H9 (cell line): ENCODE measurements at regions not wholly inside any gene's neighbourhood (a gene's known extent, or its start where the extent isn't known, plus 50 kb on each side); places are given as distances from the start of the nearest gene placed in this dataset.

ENCODE experiments used
- DNase-seq: peaks from one replicate; pipeline ENCODE4 v3.0.0-alpha.2; 2017
- H2AFZ ChIP-seq: one replicate; pipeline ENCODE4 v1.6.1; 2013; ENCODE audit warnings: mild to moderate bottlenecking, low read length, control low read depth, moderate library complexity
- H2AK5ac ChIP-seq: 2 replicates; pipeline ENCODE4 v1.6.1; 2013; ENCODE audit warnings: low read length, control low read depth, mixed read lengths; ENCODE audit not compliant: insufficient read length
- H2BK120ac ChIP-seq: one replicate; pipeline ENCODE4 v1.6.1; 2013; ENCODE audit warnings: low read depth, mild to moderate bottlenecking, low read length, control low read depth, inconsistent platforms; ENCODE audit not compliant: poor library complexity, severe bottlenecking
- H2BK12ac ChIP-seq: 2 replicates; pipeline ENCODE4 v1.6.1; 2013; ENCODE audit warnings: low read length, control low read depth, mixed read lengths, low read depth; ENCODE audit not compliant: insufficient read length
- H2BK15ac ChIP-seq: 2 replicates; pipeline ENCODE4 v1.6.1; 2013; ENCODE audit warnings: low read depth, low read length, control low read depth
- H2BK20ac ChIP-seq: one replicate; pipeline ENCODE4 v1.6.1; 2013; ENCODE audit warnings: low read depth, mild to moderate bottlenecking, low read length, control low read depth, inconsistent platforms; ENCODE audit not compliant: poor library complexity, severe bottlenecking
- H2BK5ac ChIP-seq: 2 replicates; pipeline ENCODE4 v1.6.1; 2013; ENCODE audit warnings: low read length, control low read depth, mixed read lengths; ENCODE audit not compliant: insufficient read length
- H3K14ac ChIP-seq: 2 replicates; pipeline ENCODE4 v1.6.1; 2013; ENCODE audit warnings: low read length, control low read depth; ENCODE audit not compliant: insufficient read depth
- H3K18ac ChIP-seq: 2 replicates; pipeline ENCODE4 v1.6.1; 2013; ENCODE audit warnings: low read depth, mild to moderate bottlenecking, mixed read lengths, low read length, control low read depth; ENCODE audit not compliant: insufficient read length
- H3K23ac ChIP-seq: 2 replicates; pipeline ENCODE4 v1.6.1; 2013; ENCODE audit warnings: low read length, control low read depth, mixed read lengths, low read depth; ENCODE audit not compliant: insufficient read length
- H3K23me2 ChIP-seq: 2 replicates; pipeline ENCODE4 v1.6.1; 2013; ENCODE audit warnings: low read depth, mild to moderate bottlenecking, mixed read lengths, low read length, control low read depth; ENCODE audit not compliant: insufficient read length, poor library complexity, severe bottlenecking
- H3K27ac ChIP-seq: 2 replicates; pipeline ENCODE4 v1.5.1; 2013; ENCODE audit warnings: low read length, control low read depth, mixed read lengths, low read depth; ENCODE audit not compliant: insufficient read length
- H3K27me3 ChIP-seq: 2 replicates; pipeline ENCODE4 v1.6.1; 2013; ENCODE audit warnings: low read length, control low read depth, inconsistent platforms; ENCODE audit not compliant: insufficient read depth
- H3K4ac ChIP-seq: 2 replicates; pipeline ENCODE4 v1.6.1; 2013; ENCODE audit warnings: low read depth, mild to moderate bottlenecking, control low read depth, inconsistent platforms, low read length, moderate library complexity
- H3K4me1 ChIP-seq: 2 replicates; pipeline ENCODE4 v1.6.1; 2013; ENCODE audit warnings: low read length, control low read depth, inconsistent platforms; ENCODE audit not compliant: insufficient read depth
- H3K4me2 ChIP-seq: 2 replicates; pipeline ENCODE4 v1.6.1; 2013; ENCODE audit warnings: low read length, control low read depth, mixed read lengths; ENCODE audit not compliant: insufficient read length, insufficient read depth
- H3K56ac ChIP-seq: 2 replicates; pipeline ENCODE4 v1.6.1; 2013; ENCODE audit warnings: low read depth, mild to moderate bottlenecking, mixed read lengths, low read length, control low read depth; ENCODE audit not compliant: insufficient read length
- H3K79me1 ChIP-seq: 2 replicates; pipeline ENCODE4 v1.6.1; 2013; ENCODE audit warnings: low read depth, mild to moderate bottlenecking, moderate library complexity, low read length, control low read depth, inconsistent platforms; ENCODE audit not compliant: insufficient read depth, poor library complexity, severe bottlenecking
- H3K79me2 ChIP-seq: 2 replicates; pipeline ENCODE4 v1.6.1; 2013; ENCODE audit warnings: low read length, control low read depth, inconsistent platforms; ENCODE audit not compliant: insufficient read depth
- H3K9ac ChIP-seq: 2 replicates; pipeline ENCODE4 v1.6.1; 2013; ENCODE audit warnings: low read length, control low read depth, mixed read lengths; ENCODE audit not compliant: insufficient read length; ENCODE audit errors: extremely low read depth
- H3K9me3 ChIP-seq: one replicate; pipeline ENCODE4 v1.6.1; 2013; ENCODE audit warnings: low read depth, low read length, inconsistent platforms; ENCODE audit not compliant: control insufficient read depth
- H3T11ph ChIP-seq: one replicate; pipeline ENCODE4 v1.6.1; 2013; ENCODE audit warnings: mild to moderate bottlenecking, low read length, control low read depth, inconsistent platforms
- H4K20me1 ChIP-seq: one replicate; pipeline ENCODE4 v1.6.1; 2013; ENCODE audit not compliant: control insufficient read depth, insufficient read length, insufficient read depth
- H4K5ac ChIP-seq: 2 replicates; pipeline ENCODE4 v1.6.1; 2013; ENCODE audit warnings: low read depth, mild to moderate bottlenecking, mixed read lengths, low read length, control low read depth; ENCODE audit not compliant: insufficient read length
- H4K8ac ChIP-seq: replicated peaks from 2 replicates; pipeline ENCODE4 v1.6.1; 2013; ENCODE audit warnings: low read length, control low read depth, mixed read lengths, low read depth; ENCODE audit not compliant: insufficient read length
- H4K91ac ChIP-seq: 2 replicates; pipeline ENCODE4 v1.6.1; 2013; ENCODE audit warnings: low read depth, mild to moderate bottlenecking, moderate library complexity, mixed read lengths, low read length, control low read depth; ENCODE audit not compliant: insufficient read length
- H3K27ac Mint-ChIP-seq, 3 experiments: 2 replicates in 2 of 3; 3 replicates in 1 of 3; pipeline ENCODE4 v1.8.0; 2020 to 2021; ENCODE audit warnings: mixed read lengths in 3 of 3, mild to moderate bottlenecking in 1 of 3, moderate library complexity in 1 of 3
- H3K27me3 Mint-ChIP-seq: 2 replicates; pipeline ENCODE4 v1.8.0; 2021; ENCODE audit warnings: low read depth, mild to moderate bottlenecking, moderate library complexity, mixed read lengths
- H3K36me3 Mint-ChIP-seq, 3 experiments: 2 replicates in 2 of 3; 3 replicates in 1 of 3; pipeline ENCODE4 v1.8.0; 2020 to 2021; ENCODE audit warnings: low read depth in 3 of 3, mixed read lengths in 3 of 3; ENCODE audit not compliant: insufficient read depth in 1 of 3
- H3K4me1 Mint-ChIP-seq, 2 experiments: 2 replicates each; pipeline ENCODE4 v1.8.0; 2020; ENCODE audit warnings: mixed read lengths in 2 of 2
- H3K4me3 Mint-ChIP-seq, 2 experiments: 2 replicates in 1 of 2; 3 replicates in 1 of 2; pipeline ENCODE4 v1.8.0; 2020 to 2021; ENCODE audit warnings: mild to moderate bottlenecking in 2 of 2, mixed read lengths in 2 of 2, moderate library complexity in 1 of 2
- H3K9me3 Mint-ChIP-seq, 2 experiments: 2 replicates in 1 of 2; 3 replicates in 1 of 2; pipeline ENCODE4 v1.8.0; 2020; ENCODE audit warnings: mild to moderate bottlenecking in 2 of 2, mixed read lengths in 2 of 2, moderate library complexity in 1 of 2
- WGBS: extraction: QIAGEN DNeasy Blood & Tissue Kit; methylation state at CpG from one replicate; pipeline ENCODE4 v1.1.7; 2013; ENCODE audit warnings: missing lambda C conversion rate, low lambda C conversion rate, mixed read lengths; ENCODE audit not compliant: insufficient read length; ENCODE audit errors: extremely low coverage; 5-methylcytosine and 5-hydroxymethylcytosine counted together
- TF ChIP-seq, protein P1 (sequence below): fragments of 200-600 bp; sonication (generic); conservative IDR thresholded peaks from 3 replicates; pipeline ENCODE4 v1.8.0; 2021; ENCODE audit warnings: antibody characterized with exemption, mild to moderate bottlenecking

DNA sequence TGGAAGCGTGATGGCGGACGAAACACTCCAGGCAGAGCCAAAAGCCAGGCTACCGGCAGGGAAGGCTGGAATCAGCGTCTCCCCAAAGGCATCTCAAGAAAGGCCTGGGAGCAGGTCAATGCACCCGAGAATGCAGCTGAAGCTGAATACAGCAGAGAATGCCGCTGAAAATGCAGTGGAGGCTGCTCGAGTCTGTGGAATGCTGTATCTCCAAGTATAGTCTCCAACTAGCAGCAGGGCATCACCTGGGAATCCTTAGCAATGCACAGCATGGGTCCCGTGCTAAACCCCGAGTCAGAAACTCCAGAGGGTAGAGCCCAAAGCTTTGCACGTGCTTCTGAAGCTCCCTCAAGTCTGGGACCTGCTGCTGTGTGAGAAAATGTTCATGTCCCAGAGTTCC, 191.1 kb upstream of the ALKAL2 start:
- no peak overlapping the region for H4K8ac ChIP-seq
- no peak overlapping the region for H3T11ph ChIP-seq
- H2AFZ ChIP-seq = no peak overlapping the region
- no peak overlapping the region for H2BK20ac ChIP-seq
- no peak overlapping the region for H2AK5ac ChIP-seq
- H3K4me1 ChIP-seq = no peaks in the 10 kb centered on the region
- peaks cover 0 to 7% (median 2%) of the 10 kb centered on the region in 3 experiments; a peak in 2 of 7 replicates for H3K36me3 Mint-ChIP-seq
- no peak overlapping the region for H3K23ac ChIP-seq
- no peaks in the 10 kb centered on the region for H3K27me3 ChIP-seq
- no peak overlapping the region for H3K14ac ChIP-seq
- H4K20me1 ChIP-seq = no peaks in the 10 kb centered on the region
- no peak overlapping the region for H2BK12ac ChIP-seq
- H4K91ac ChIP-seq = no peak overlapping the region
- no peak overlapping the region for H3K56ac ChIP-seq
- H3K4me1 Mint-ChIP-seq = peaks cover 8 to 10% of the 10 kb centered on the region in 2 experiments
- no peaks in the 10 kb centered on the region for H3K79me1 ChIP-seq
- no peak overlapping the region for H3K27ac ChIP-seq
- no peak overlapping the region for H2BK15ac ChIP-seq
- H3K9me3 Mint-ChIP-seq = peaks cover 5 to 8% of the 10 kb centered on the region in 2 experiments; a peak in 3 of 5 replicates
- no peak overlapping the region for H3K9ac ChIP-seq
- no peak overlapping the region for H2BK120ac ChIP-seq
- no peak overlapping the region for H3K4me3 Mint-ChIP-seq
- H3K9me3 ChIP-seq = no peaks in the 10 kb centered on the region
- no peak overlapping the region for H3K18ac ChIP-seq
- no peak overlapping the region for H4K5ac ChIP-seq
- DNase-seq = no peak
- H3K27ac Mint-ChIP-seq = peak overlapping the region in 1 of 3 experiments; percentile 24; a peak in 1 of 7 replicates
- H3K79me2 ChIP-seq = no peaks in the 10 kb centered on the region
- WGBS = no CpG with 5 or more reads among the region's 11 CpGs
- H2BK5ac ChIP-seq = no peak overlapping the region
- no peak overlapping the region for H3K4me2 ChIP-seq
- peaks cover 7% of the 10 kb centered on the region for H3K27me3 Mint-ChIP-seq
- no peak overlapping the region for H3K4ac ChIP-seq
- no peaks in the 10 kb centered on the region for H3K23me2 ChIP-seq
- TF ChIP-seq, protein P1, sequence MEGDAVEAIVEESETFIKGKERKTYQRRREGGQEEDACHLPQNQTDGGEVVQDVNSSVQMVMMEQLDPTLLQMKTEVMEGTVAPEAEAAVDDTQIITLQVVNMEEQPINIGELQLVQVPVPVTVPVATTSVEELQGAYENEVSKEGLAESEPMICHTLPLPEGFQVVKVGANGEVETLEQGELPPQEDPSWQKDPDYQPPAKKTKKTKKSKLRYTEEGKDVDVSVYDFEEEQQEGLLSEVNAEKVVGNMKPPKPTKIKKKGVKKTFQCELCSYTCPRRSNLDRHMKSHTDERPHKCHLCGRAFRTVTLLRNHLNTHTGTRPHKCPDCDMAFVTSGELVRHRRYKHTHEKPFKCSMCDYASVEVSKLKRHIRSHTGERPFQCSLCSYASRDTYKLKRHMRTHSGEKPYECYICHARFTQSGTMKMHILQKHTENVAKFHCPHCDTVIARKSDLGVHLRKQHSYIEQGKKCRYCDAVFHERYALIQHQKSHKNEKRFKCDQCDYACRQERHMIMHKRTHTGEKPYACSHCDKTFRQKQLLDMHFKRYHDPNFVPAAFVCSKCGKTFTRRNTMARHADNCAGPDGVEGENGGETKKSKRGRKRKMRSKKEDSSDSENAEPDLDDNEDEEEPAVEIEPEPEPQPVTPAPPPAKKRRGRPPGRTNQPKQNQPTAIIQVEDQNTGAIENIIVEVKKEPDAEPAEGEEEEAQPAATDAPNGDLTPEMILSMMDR = no peak
